HG03095 (cell line): ENCODE measurements at regions not wholly inside any gene's neighbourhood (a gene's known extent, or its start where the extent isn't known, plus 50 kb on each side); places are given as distances from the start of the nearest gene placed in this dataset.

Experiments
- ATAC-seq: cut with Tn5 transposase; IDR thresholded peaks from one replicate; pipeline ENCODE4 v1.9.1; 2021; ENCODE audit warnings: moderate library complexity; ENCODE audit not compliant: unreplicated experiment

DNA sequence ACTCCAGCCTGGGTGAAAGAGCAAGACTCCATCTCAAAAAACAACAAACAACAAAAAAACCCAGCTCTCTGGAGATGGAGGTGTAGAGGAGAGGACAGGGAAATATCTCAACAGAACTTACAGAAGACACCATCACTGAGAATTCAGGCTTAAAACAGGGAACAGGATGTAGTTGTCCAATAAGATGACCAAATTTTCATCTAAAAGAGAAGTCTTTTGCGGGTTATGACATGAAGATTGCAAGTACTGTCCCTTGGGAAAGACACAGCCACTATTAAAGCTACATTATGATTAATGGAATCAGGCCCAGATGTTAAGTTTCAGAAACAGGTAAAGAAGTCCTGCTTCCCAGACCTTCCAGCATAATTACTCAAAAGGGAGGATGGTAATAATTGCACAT is 235.2 kb upstream of the NRP1 start:
- ATAC-seq = no peak

DNA sequence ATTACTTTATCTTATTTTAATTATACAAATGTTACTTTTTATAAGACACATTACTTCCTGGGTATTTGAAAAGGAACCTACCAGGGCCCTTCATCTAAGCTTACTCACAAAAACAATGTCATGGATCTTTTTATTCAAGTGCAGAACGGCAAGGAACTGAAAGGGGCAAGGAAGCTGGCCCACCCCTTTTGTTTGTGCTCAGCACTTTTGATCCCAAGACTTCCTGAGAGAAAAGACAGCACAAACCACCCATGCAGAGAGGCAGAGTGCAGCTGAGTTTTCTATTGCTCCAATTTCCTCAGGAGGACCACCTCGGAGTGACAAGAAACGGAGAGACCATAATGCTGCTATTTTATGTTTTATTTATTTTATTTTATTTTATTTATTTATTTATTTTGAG is 232.0 kb upstream of the NRP1 start:
- ATAC-seq = no peak

DNA sequence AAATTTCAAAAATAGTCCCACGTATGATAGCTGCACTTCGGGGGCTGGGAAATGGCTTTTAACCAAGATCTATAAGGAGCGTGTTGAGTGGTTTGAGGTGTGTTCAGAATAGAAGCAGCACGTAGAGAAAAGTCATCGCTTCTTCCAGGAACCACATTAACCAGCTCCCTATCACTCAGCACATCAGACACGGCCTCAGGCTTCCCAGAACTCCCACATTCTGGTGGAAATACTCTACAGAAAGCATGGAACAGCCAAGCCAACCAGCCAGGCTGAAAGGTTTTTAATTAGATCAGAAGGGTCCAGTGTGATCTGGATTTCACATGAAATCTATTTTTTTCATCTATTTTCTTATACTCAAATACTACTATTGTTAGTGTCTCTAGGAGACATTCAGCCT is 231.5 kb upstream of the NRP1 start:
- ATAC-seq = no peak

DNA sequence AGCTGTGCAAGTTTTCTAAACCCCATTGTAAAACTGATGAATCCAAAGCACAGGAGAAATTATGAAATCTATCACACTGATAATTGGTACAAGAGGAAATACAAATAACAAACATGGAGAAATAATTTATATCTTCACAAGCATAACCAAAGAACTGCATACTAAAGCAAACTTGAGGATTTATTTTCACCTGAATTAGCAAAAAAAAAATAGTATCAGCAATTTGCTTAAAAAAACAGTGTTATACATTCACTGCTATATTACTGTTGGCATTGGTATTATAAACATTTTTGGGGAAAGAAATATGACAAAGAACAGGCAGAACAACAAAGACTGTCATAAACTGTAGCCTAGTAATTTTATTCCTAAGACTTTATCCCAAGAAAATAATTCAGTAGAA is 230.8 kb upstream of the NRP1 start:
- no peak for ATAC-seq

DNA sequence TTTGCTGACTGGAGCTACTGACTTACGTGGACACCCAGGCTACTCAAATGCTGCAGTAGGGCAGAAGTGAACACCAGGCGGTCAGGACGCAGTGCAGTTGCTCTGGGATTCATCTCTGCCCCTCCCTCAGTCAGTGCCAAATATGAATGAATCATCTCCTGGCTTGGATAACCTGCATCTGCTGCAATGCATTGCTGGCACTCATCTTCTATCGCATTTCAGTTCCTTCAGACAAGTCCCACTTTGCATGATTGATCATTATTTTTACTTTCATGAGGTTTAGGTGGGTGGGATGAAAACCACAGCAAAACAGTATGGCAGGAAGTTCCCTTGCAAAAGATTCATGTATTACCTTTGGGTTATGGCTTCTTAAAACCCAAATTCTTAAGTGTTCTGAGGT is 224.6 kb upstream of the NRP1 start:
- no peak for ATAC-seq

DNA sequence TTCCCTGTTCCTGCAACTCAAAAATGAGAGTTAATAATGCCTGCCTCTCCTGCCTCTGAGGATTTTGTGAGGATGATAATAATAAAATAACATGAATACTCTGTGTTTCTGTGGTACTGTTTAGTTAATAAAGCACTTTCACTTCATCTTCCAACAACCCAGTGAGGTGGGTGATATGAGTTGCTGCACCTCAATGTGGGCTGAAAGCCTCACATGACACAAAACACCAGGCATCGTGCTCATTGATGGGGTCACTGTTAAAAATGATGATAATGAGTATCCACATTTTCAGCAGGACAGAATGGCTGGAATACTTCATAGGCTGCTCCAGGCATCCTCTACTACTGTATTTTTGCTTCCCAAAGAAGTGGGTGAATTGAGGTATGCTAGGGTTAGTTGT is 222.8 kb upstream of the NRP1 start:
- ATAC-seq = no peak

DNA sequence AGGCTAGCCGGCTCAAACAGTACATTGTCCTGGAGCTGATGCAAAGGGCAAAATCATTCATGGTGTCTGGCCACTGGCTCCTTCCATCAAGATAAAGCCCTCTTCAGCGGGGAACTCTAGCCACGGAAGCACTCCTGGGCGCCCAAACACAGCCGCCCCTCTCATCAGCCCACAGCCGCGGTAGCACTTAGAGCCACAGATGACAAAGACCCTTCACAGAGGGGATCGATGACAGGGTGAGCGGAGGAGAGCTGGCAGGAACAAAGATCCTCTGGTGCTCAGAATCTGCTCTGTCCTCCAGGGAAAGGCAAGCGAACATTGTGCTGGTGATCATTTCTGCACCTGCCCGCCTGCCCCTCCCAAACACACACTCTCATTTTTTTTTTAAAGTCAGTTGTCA is 222.2 kb upstream of the NRP1 start:
- ATAC-seq = no peak

DNA sequence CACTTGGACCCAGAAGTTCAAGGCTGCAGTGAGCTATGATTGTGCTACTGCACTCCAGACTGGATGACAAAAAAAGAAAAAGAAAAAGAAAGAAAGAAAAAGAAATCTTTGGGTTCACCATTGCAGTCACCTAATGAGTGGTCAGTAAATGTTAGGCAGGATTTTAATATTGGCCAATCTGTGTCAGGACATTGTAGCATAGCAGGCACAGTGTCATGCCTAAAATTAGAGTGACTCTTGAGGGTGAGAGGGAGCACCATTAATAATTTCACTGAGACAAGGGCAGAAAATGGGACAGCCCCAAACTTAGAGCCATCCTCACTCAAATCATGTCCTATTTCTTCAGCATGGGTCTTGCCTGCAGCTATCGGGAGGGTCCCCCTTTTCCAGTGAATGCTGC is 221.6 kb upstream of the NRP1 start:
- ATAC-seq = no peak

DNA sequence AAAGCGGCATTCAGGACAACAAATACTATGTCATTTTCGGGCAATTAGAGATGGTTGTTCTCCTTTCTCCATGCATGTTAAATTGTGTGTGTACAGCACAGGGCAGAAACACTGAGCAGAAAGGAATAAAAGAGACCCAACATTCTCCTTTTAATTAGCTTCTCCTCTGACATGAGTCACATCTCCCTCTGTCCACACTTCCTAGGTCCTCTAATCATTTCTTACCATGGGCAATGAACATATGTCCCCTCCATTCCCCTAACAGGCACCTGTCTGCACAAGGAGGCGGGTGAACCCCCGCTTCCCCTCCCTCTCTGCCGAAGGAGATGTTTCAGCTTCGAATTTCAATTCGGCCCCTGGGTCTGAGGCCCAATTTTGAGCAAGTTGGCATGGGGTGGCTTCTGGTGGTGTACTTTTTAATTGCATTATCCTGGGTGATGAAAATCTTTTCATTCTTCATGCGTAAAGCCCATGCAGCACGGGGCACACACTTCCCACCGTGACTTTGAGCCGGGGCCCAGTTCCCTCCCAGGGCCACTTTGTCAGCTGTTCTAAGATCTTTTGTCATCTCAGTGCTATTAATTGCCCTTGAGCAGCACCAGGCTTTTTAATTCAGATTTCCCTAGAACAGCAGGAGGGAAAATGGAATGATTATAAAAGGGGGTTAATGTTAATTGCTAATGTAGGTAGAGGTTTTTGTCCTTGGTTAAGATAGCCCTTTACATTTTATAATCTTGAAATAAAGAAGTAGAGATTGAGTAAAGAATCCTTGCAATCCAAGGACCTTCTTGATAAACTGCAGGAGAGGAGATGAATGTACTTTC is 219.5 kb upstream of the NRP1 start:
- no peak for ATAC-seq

DNA sequence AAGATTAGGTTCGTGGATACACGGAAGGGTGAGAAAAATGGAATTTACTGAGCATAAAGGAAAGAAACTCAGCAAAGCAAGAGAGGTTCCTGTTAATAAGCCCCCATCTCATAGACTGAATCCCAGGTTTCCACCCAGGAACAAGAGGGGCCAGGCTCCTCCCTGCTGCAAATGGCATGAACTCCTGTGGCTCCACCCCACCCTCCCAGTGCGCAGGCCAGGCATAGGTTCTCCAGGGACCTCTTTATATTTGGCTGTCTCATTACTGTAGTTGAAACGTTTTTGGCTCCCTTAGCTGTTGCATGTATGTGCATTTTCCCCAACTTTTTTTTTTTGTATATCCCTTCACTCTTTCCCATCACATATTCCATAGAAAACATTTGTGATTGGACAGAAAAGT is 217.8 kb upstream of the NRP1 start:
- no peak for ATAC-seq

DNA sequence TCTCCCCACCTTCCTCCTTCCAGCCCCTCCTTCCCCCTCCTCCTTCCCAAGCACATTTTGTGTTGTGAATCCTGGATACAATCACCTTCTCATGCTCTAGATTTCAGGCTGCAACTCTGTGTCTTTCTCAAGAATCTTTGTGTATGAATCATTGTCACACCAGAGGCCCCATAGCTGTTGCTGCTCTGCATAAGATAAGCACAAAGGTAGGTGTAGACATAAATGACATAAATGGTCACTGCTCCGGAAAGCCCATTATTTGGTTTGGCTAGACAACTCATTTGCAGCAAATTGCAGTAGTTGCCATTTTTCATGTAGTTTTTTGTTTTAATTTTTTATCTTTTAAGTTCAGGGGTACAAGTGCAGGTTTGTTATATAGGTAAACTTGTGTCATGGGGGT is 216.3 kb upstream of the NRP1 start:
- ATAC-seq = no peak

DNA sequence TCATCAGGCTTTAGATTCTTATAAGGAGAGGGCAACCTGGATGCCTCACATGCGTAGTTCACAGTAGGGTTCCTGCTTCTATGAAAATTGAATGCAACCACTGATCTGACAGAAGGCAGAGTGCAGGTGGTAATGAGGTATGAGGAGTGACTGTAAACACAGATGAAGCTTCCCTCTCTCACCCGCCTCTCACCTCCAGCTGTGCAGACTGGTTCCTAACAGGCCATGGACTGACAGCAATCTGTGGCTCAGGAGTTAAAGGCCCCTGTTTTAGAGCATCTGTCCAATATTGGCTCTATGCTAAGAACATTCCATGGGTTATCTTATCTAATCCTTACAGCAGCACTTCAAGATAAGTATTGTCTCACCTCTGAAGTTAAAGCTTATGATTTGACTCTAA is 213.5 kb upstream of the NRP1 start:
- no peak for ATAC-seq

DNA sequence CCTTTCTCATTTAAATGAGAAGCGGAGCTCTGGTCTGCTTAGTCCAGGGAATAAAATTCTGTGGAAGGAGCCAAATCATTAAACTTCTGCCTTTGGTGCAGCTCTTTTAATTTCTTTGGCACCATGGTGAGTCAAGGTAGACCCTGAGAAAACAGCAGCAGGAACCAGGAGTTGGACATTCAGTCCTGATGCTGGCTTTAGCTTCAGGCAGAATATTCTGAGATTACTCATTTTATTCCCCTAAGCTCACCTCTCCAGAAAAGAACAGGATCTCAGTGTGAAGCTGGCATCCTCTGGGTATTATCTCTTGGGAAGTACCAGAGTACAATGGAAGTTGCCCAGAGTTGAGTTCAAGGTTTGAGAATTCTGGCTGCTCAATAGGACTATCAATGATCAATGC is 211.6 kb upstream of the NRP1 start:
- no peak for ATAC-seq

DNA sequence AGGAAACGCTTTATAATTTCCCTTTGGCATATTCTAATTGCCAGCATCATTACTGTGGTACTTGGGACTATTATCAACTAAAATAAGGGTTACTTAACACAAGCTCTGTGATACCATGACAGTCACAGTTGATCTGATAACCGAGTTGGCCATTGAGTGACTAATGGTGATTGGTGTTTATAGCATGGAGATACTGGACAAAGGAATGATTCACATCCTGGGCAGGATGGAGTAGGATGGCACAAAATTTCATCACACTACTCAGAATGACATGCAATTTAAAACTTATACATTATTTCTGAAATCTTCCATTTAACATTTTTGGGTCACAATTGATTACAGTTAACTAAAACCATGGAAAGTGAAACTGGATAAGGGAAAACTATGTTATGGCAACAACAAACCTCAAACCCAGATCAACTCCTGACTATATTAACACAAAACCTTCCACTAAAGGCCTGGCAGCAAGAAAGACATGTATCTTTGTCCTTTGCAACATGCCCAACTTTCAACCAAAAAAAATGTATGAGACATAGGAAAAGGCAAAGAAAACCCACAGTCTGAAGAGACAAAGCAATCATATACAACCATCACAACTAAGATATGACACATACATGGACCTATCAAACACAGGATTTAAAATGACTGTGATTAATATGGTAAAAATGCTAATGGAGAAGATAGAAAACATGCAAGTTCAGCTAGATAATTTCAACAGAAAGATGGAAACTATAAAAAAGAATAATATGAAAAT is 208.5 kb upstream of the NRP1 start:
- no peak for ATAC-seq

DNA sequence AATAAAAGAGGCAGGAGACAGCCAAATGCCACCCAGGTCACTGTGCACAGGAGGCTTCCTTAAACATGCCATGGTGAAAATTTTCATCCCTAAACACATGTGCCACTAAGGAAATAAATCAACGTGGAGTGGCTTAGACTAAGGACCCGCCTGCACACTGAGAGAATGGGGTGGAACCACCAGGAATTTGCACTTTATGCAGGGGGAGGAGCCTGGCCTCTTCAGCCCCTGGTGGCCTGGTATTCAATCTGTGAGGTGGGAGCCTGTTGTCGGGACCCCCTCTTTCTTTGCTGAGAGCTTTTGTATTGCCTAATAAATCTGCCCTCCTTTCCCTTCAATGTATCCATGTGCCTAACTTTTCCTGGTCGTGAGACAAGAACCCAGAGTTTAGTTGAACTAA is 204.6 kb upstream of the NRP1 start:
- no peak for ATAC-seq

DNA sequence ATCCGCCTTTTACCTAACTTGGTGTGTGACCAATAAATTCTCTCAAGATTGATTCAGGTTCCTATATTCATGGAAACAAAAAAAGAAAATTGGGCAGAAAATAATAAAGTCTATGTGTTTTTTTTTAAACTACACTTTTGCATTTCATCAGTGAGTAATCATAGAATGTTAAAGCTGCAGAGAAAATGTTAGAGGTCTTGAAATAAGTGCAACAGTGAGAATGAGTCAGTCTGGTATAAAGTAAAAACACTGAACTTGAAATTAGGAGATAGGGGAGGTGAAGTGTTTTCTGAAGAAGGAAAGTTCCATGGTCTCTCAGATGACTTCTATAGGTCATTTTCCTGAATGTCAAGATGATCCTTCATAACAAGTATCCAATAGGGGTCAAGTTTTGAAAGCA is 202.6 kb upstream of the NRP1 start:
- no peak for ATAC-seq

DNA sequence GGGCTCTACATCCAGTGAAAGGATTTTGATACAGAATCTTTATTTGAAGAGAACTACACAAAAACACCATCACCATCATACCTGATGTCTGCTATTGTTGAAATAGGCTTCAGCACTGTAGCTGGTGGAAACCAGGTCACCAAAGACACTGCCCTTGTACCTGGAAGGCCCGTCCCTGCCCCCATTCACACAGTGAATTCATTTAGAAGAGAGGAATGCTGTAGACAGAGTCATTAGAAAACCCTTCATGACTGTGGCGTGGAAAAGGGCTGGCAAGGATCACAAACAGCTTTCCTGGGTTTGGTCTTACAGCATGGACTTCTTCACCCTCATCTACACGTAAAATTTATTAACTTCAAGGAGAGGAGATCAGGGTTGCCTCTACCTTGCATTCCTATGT is 202.0 kb upstream of the NRP1 start:
- no peak for ATAC-seq

DNA sequence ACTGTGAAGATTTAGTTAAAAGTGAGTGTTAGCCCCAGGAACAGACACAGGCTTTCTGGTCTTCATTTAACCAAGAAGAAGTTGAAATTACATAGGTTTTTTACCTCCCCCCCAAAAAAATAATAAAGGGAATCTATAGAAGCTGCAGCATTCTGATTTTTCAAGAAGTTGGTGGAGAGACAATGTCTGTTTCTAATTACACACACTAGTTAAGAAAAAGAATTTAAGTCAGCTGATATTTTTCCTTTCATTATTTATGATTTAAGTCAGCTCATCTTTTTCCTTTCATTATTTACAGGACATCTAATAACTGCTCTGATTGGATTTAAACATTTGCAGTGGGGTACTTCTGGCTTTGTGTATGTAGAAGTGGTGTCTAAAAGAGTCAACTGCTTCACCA is 201.4 kb upstream of the NRP1 start:
- no peak for ATAC-seq

DNA sequence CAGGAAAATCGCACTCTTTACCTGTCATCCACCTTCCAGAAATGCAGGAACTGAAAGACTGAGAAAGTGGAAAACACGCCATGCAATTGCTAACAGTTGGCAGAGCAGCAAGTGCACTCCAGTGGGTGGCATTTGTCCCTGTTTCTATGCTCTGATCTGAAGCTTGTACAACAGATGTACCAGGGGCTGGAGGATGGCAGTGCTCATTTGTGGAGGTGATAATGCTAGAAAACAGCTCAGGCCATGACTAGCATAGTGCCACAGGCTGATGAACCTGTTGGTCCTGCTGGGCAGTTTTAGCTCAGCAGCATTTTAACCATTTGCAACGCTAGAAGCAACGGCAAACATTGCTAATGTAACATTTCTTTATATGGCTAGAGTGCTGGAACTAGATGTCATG is 199.9 kb upstream of the NRP1 start:
- ATAC-seq = no peak

DNA sequence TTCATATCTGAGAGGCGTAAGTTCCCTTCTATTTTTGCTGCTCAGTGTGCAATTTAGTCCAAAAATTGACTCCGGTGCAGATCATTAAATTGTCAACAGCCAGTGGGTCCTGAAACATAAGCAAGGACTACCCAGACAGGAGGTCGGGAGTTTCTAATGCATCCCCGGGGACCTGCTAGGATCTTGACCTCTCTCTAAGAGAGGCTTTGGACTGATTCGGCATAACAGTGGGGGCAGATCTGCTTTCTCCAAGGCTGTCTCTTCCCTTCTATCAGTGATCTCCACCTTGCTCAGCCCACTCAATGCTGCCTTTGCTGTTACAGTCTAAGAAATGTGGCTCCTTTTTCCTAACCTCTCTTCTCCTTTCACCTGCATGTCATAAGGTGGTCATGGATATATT is 199.1 kb upstream of the NRP1 start:
- ATAC-seq = no peak

DNA sequence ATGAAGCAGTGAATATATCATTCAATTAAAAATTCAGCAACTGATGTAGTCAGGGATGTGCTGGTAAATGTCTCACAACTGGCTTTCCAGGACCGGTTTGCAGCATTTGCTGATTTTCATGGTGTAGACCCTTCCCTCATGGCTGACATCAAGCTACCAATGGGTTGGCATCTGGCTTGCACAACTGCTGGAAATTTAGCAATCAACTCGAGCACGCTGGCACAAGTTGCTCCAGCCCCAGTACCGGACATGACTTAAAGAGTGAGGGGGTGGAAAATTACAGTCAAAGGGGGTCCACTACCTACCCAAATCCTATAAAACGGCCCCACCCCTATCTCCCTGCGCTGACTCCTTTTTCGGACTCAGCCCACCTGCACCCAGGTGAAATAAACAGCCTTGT is 198.4 kb upstream of the NRP1 start:
- ATAC-seq = no peak

DNA sequence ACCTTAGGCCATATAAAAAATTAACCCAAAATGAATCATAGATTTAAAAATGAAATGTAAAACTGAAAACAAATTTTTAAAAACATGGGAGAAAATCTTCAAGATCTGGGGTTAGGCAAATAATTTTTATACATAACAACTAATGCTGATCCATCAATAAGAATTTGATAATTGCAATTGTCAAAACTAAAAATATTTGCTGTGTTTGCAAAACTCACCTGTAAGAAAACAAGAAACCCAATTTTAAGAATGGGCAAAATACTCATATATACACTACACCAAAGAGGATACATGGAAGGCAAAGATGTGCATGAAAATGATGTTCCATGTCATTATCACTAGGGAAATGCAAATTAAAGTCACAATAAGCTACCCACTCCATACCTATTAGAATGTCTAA is 194.8 kb upstream of the NRP1 start:
- no peak for ATAC-seq

DNA sequence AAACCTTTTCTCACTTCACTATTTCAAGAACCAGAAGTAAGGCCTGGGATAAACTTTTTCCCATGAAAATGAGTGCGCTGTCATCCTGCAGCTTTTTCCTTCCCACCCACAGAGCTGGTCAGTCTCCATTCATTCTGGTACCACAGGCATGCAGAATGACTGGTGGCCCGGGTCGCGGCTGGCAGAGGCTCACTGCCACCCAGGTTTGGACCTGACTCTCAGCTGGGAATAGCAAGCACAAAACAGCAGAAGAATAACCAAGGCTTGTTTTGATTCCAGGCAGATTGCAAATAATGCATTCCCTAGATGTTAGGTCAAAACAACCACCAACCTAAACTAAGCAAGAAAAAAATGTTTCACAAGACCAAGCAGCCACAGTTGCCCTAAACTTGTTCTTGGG is 190.5 kb upstream of the NRP1 start:
- ATAC-seq = no peak
